BE2C (cell line): ENCODE measurements at regions not wholly inside any gene's neighbourhood (a gene's known extent, or its start where the extent isn't known, plus 50 kb on each side); places are given as distances from the start of the nearest gene placed in this dataset.
"Not testable (repeated sequence)": the region's sequence is repeated elsewhere in the genome, so short reads cannot be mapped to it uniquely, and the experiment has no call there.

Source experiments
- DNase-seq: peaks from one replicate; pipeline ENCODE4 v3.0.0-alpha.2; 2020
- H3K27me3 ChIP-seq: fragments of 250-450 bp; sonication (Bioruptor Pico); 2 replicates; pipeline ENCODE4 v1.5.1; 2020; ENCODE audit warnings: mild to moderate bottlenecking
- H3K36me3 ChIP-seq: fragments of 250-450 bp; sonication (Bioruptor Pico); 2 replicates; pipeline ENCODE4 v1.5.1; 2020; ENCODE audit warnings: mild to moderate bottlenecking
- H3K4me1 ChIP-seq: fragments of 250-450 bp; sonication (Bioruptor Pico); 2 replicates; pipeline ENCODE4 v1.5.1; 2020
- H3K4me3 ChIP-seq: 2 replicates; pipeline ENCODE4 v1.5.1; 2011; ENCODE audit warnings: low read depth, low read length
- H3K9me3 ChIP-seq: fragments of 250-450 bp; sonication (Bioruptor Pico); 2 replicates; pipeline ENCODE4 v1.5.1; 2020
- CTCF ChIP-seq: IDR thresholded peaks from 2 replicates; pipeline ENCODE4 v1.5.1; 2012; ENCODE audit warnings: mild to moderate bottlenecking, low read depth, low read length

GRCh38 chr5:25414742-25415141, 770.0 kb upstream of the CDH10 start:
- H3K36me3 ChIP-seq: no peaks in the 10 kb centered on the region
- no peak for TF ChIP-seq CTCF
- no peak overlapping the region for H3K4me3 ChIP-seq
- H3K27me3 ChIP-seq: no peaks in the 10 kb centered on the region
- no peaks in the 10 kb centered on the region for H3K4me1 ChIP-seq
- DNase-seq: no peak
- H3K9me3 ChIP-seq: no peaks in the 10 kb centered on the region

- H3K36me3 ChIP-seq: no peaks in the 10 kb centered on the region
- DNase-seq: no peak
- no peaks in the 10 kb centered on the region for H3K4me1 ChIP-seq
- TF ChIP-seq CTCF: no peak
- H3K4me3 ChIP-seq: no peak overlapping the region
- no peaks in the 10 kb centered on the region for H3K27me3 ChIP-seq
- no peaks in the 10 kb centered on the region for H3K9me3 ChIP-seq
Observed at GRCh38 chr5:25412116-25412661, 767.4 kb upstream of the CDH10 start.

GRCh38 chr5:25407365-25407764, 762.6 kb upstream of the CDH10 start:
- not testable (repeated sequence) for H3K4me1 ChIP-seq, DNase-seq, H3K27me3 ChIP-seq, H3K4me3 ChIP-seq, H3K9me3 ChIP-seq, H3K36me3 ChIP-seq

GRCh38 chr5:25405850-25406249, 761.1 kb upstream of the CDH10 start:
- no peak for DNase-seq
- peaks cover 4% of the 10 kb centered on the region; the same call in 1 of the 2 replicates for H3K9me3 ChIP-seq

GRCh38 chr5:25399878-25400480, 755.2 kb upstream of the CDH10 start:
- no peak for TF ChIP-seq CTCF
- Histone ChIP-seq H3K9me3 (peaks cover 4% of the 10 kb centered on the region; the same call in 1 of the 2 replicates), H3K4me3 (no peak overlapping the region), H3K27me3 (no peaks in the 10 kb centered on the region), H3K4me1 (no peaks in the 10 kb centered on the region), H3K36me3 (no peaks in the 10 kb centered on the region)
- DNase-seq: no peak

More at GRCh38 chr5:25405850-25406249, 761.1 kb upstream of the CDH10 start:
- TF ChIP-seq CTCF: no peak
- no peaks in the 10 kb centered on the region for H3K4me1 ChIP-seq
- no peaks in the 10 kb centered on the region for H3K27me3 ChIP-seq
- H3K4me3 ChIP-seq: no peak overlapping the region
- no peaks in the 10 kb centered on the region for H3K36me3 ChIP-seq

GRCh38 chr5:25393957-25394356, 749.2 kb upstream of the CDH10 start:
- H3K9me3 ChIP-seq: no peaks in the 10 kb centered on the region
- TF ChIP-seq CTCF: no peak
- H3K4me1 ChIP-seq: no peaks in the 10 kb centered on the region
- H3K36me3 ChIP-seq: no peaks in the 10 kb centered on the region
- DNase-seq: no peak
- H3K27me3 ChIP-seq: no peaks in the 10 kb centered on the region
- H3K4me3 ChIP-seq: no peak overlapping the region
